ENCODE measurements at regions not wholly inside any gene's neighbourhood (a gene's known extent, or its start where the extent isn't known, plus 50 kb on each side); places are given as distances from the start of the nearest gene placed in this dataset.

DNA sequence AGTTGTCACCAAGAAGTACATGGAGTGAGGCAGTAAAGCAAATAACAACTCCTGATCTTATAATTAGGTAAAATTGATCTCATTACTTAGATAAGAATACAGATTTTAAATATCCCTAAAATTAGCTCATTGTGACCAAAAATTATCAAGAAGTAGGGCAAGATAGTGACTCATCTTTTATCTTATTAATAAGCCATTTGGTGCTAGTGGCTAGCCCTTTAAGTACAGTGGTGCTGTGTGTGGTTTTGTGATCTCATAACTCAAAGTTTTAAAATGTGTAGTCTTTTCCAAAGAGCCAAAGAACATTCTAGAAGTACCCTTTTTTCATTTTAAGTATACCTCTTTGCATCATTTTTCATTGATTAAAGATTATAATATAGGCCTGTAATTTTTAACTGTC lies 569.4 kb upstream of the SETBP1 start:
- H3K4me3 Mint-ChIP-seq, result no peak overlapping the region
- H3K27ac Mint-ChIP-seq, result no peak overlapping the region
- peaks cover 0 to 7% of the 10 kb centered on the region in 2 donors for H3K9me3 Mint-ChIP-seq
- ATAC-seq (replicated peaks) (no peak), DNase-seq (no peak)
- H3K36me3 Mint-ChIP-seq (ENCODE audit: insufficient read depth), result no peaks in the 10 kb centered on the region
- no peaks in the 10 kb centered on the region for H3K27me3 Mint-ChIP-seq
- H3K4me1 Mint-ChIP-seq (ENCODE audit: low read depth in 2 of 2), result no peaks in the 10 kb centered on the region

DNA sequence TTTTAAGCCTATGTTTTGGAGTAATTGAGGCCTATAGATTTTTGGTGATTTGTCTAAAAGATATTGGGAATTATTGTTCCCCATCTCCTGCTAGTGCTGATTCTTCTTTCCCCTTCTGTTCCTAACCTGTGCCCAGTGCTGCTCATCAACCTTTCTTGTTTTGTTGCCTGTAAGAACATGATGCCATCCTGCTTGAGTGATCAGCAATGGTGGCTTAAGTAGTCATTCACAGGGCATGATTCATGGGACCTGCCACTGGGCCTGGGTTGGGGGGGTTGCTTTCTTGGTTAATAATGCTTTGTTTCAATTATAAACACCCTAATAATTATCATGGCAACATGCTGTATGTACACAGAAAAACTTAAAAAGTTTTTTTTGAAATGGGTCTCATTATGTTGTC lies 562.9 kb upstream of the SETBP1 start:
- no peak for ATAC-seq (replicated peaks)
- no peaks in the 10 kb centered on the region for H3K4me1 Mint-ChIP-seq (ENCODE audit: low read depth in 2 of 2)

DNA sequence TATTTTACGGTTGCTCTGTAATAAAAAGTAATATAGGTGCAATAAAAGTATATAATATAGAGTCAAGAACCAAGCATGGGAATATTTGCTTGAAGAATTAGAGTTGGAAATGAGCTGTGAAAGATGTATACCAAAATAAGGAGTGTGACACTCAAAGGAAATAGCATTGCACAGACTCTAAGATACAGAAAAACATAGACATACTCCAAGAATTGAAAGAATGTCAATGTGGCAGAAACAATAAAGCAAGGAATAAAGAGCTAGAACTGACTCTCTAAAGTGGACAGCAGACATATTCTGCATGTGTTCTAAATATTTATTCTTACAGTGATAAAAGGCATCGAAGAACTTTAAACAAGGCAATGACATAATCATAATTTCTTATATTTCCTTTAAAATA lies 561.1 kb upstream of the SETBP1 start:
- Mint-ChIP-seq H3K4me3 (no peak overlapping the region), H3K9me3 (peaks cover 0 to 2% of the 10 kb centered on the region in 2 donors), H3K27ac (no peak overlapping the region), H3K27me3 (no peaks in the 10 kb centered on the region), H3K36me3 (ENCODE audit: insufficient read depth) (no peaks in the 10 kb centered on the region), H3K4me1 (ENCODE audit: low read depth in 2 of 2) (no peaks in the 10 kb centered on the region)
- DNase-seq (no peak), ATAC-seq (replicated peaks) (no peak)

More for the DNA sequence above, 562.9 kb upstream of the SETBP1 start:
- no peak overlapping the region for H3K27ac Mint-ChIP-seq
- no peaks in the 10 kb centered on the region for H3K27me3 Mint-ChIP-seq
- H3K36me3 Mint-ChIP-seq (ENCODE audit: insufficient read depth), result no peaks in the 10 kb centered on the region
- DNase-seq, result no peak
- no peak overlapping the region for H3K4me3 Mint-ChIP-seq
- no peaks in the 10 kb centered on the region for H3K9me3 Mint-ChIP-seq

DNA sequence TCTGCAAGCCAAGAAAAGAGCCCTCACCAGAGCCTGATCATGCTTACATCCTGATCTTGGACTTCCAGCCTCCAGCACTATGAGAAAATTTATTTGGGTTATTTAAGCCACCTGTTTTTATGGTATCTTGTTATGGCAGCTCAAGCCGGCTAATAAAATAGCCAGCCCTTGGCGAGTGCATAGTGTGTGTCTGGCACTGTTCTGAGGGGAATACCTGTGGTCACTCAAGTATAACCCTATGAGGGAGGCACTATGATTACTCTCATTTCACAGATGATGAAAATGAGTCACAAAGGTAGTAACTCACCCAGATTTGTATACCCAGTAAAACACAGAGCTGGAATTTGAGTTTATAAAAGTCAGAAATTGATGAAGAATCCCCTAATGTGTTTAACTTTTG lies 556.9 kb upstream of the SETBP1 start:
- Mint-ChIP-seq H3K4me1 (ENCODE audit: low read depth in 2 of 2) (no peaks in the 10 kb centered on the region), H3K36me3 (ENCODE audit: insufficient read depth) (no peaks in the 10 kb centered on the region), H3K9me3 (peaks cover 0 to 2% of the 10 kb centered on the region in 2 donors), H3K27ac (no peak overlapping the region), H3K27me3 (no peaks in the 10 kb centered on the region), H3K4me3 (no peak overlapping the region)
- no peak for DNase-seq
- ATAC-seq (replicated peaks), result no peak

DNA sequence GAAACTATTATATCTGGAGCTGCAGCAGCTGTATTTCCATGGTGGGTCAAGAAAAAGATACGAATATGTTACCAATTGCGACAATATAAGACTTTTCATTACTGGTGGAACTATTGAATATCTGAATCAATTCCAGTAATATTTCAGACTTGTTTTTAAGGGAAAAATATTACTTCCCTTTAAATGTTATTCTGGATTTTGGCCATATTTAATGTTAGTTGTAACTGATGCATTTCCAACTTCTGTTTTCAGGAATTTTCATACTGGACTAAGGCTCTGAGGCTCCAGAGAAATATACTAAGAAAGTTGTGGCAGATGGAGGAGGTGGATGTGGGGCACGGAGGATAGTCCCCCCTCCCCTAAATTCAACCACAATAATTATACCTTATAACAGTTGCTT lies 555.2 kb upstream of the SETBP1 start:
- Mint-ChIP-seq H3K27me3 (peaks cover 0 to 5% of the 10 kb centered on the region in 2 donors), H3K36me3 (ENCODE audit: insufficient read depth) (no peaks in the 10 kb centered on the region), H3K27ac (no peak overlapping the region), H3K4me1 (ENCODE audit: low read depth in 2 of 2) (no peaks in the 10 kb centered on the region), H3K9me3 (peaks cover 0 to 2% of the 10 kb centered on the region in 2 donors), H3K4me3 (no peak overlapping the region)
- DNase-seq (no peak), ATAC-seq (replicated peaks) (no peak)

DNA sequence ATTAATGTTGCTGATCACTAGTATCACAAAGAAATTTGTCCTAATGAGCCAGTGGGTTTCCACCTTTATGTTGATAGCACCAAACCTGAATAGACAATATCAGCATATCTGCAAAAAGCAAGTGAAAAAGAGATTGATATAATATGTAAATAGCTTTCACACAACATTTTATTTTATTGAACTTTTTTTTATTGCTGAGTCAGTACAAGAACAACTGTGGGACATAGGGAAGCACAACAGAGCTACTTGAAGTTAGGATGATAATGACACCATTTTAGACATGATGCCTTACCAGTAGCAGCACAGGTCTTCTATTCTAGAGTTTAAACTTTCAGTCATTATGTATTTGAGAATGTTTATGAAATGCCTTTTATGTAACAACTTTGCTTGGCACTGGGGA lies 554.1 kb upstream of the SETBP1 start:
- no peaks in the 10 kb centered on the region for H3K36me3 Mint-ChIP-seq (ENCODE audit: insufficient read depth)
- H3K27me3 Mint-ChIP-seq, result peaks cover 0 to 5% of the 10 kb centered on the region in 2 donors
- H3K4me1 Mint-ChIP-seq (ENCODE audit: low read depth in 2 of 2), result no peaks in the 10 kb centered on the region
- H3K9me3 Mint-ChIP-seq, result peaks cover 0 to 2% of the 10 kb centered on the region in 2 donors
- H3K4me3 Mint-ChIP-seq, result no peak overlapping the region
- H3K27ac Mint-ChIP-seq, result no peak overlapping the region
- DNase-seq (no peak), ATAC-seq (replicated peaks) (no peak)

DNA sequence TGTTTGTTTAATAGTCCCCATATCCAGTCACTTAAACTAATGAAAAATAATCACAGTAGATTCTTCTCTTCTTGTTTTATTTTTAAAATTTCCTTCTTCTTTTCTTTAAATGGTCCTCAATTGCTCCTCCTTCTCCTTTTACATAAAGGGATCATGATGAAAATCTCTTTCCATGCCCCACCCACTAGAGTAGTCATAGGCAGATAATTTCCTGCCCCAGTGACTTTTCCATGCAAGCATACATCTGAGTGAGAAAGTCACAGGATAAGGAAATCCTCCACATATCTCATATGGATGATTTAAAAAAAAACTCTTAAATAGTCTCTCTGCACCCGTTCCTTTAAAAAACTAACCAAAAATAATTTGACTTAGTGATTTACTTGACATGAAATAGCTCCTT lies 552.3 kb upstream of the SETBP1 start:
- ATAC-seq (replicated peaks) (no peak), DNase-seq (no peak)
- Mint-ChIP-seq H3K9me3 (peaks cover 0 to 1% of the 10 kb centered on the region in 2 donors), H3K4me3 (no peak overlapping the region), H3K27ac (no peak overlapping the region), H3K4me1 (ENCODE audit: low read depth in 2 of 2) (no peaks in the 10 kb centered on the region), H3K36me3 (ENCODE audit: insufficient read depth) (no peaks in the 10 kb centered on the region), H3K27me3 (peaks cover 0 to 5% of the 10 kb centered on the region in 2 donors)

DNA sequence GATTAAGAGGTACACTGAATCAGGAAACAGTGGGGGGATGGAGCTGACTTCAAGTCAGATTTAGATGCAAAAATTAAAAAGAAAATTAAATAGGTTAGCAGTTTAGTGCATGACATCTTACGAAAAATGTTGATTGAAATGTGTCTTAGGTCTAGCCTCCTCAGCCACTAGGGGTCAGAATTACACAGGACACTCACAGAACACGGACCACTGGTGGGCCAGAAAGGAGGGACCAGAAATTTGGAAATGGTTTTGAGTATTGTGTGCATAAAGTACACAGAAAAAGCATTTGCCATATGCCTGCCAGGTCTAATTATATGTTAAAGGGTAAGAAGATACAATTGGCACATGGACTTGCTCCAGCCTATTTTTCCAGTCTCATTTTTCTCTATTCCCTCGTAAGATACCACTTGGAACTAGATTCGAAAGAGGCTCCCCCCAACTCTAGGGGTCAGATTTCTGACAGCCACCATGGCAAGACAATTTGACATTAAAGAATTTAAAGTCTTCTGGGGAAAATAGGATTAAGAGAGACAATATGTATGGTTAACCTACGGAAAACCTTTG lies 550.2 kb upstream of the SETBP1 start:
- H3K9me3 Mint-ChIP-seq, result no peaks in the 10 kb centered on the region

DNA sequence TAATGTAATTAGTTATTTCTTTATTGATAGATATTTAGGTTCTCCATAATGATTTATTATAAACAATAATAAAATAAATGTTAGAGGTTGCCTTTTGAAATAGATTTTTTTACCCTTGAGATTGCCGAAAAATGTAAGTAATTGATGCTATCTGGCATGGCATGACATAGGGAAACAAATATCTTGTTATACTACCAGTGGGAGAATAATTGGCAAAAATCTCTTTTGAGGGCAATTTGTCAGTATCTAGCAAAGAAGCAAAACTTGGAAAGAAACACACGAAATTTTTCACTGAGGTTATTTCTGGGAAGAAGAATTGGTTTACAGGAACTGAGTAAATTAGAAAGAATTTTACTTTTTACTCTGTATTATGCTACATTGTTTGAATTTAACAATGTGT lies 547.2 kb upstream of the SETBP1 start:
- DNase-seq, result no peak
- H3K9me3 Mint-ChIP-seq, result no peaks in the 10 kb centered on the region
- H3K4me3 Mint-ChIP-seq, result no peak overlapping the region
- H3K27me3 Mint-ChIP-seq, result peaks cover 0 to 5% of the 10 kb centered on the region in 2 donors
- ATAC-seq (replicated peaks), result no peak
- no peaks in the 10 kb centered on the region for H3K4me1 Mint-ChIP-seq (ENCODE audit: low read depth in 2 of 2)
- no peaks in the 10 kb centered on the region for H3K36me3 Mint-ChIP-seq (ENCODE audit: insufficient read depth)
- H3K27ac Mint-ChIP-seq, result no peak overlapping the region

More for the DNA sequence above, 550.2 kb upstream of the SETBP1 start:
- peaks cover 0 to 5% of the 10 kb centered on the region in 2 donors for H3K27me3 Mint-ChIP-seq
- H3K27ac Mint-ChIP-seq, result no peak overlapping the region
- H3K4me1 Mint-ChIP-seq (ENCODE audit: low read depth in 2 of 2), result no peaks in the 10 kb centered on the region
- no peak overlapping the region for H3K4me3 Mint-ChIP-seq
- DNase-seq, result no peak
- no peaks in the 10 kb centered on the region for H3K36me3 Mint-ChIP-seq (ENCODE audit: insufficient read depth)
- no peak for ATAC-seq (replicated peaks)

DNA sequence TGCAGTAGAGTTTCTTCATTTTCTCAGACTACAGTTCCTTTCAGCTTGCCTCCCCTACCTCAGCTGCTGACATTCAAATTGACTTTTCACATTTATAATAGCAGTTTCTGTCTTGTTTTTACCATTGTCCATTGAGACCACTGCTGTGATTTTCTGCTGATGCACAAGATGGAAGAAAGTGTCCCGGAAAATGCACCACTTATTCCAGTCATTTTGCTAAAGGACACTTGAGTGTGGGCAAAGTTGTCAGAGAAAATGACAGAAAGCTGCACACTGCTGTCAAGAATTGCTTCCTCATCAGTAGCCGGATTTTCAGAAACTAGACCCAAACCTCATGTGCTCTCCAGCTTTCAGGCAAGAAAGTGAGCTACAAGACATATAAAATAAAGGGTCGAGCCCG lies 546.2 kb upstream of the SETBP1 start:
- ATAC-seq (replicated peaks) (no peak), DNase-seq (no peak)
- no peak overlapping the region for H3K27ac Mint-ChIP-seq
- peaks cover 0 to 3% of the 10 kb centered on the region in 2 donors for H3K27me3 Mint-ChIP-seq
- no peaks in the 10 kb centered on the region for H3K9me3 Mint-ChIP-seq
- no peaks in the 10 kb centered on the region for H3K36me3 Mint-ChIP-seq (ENCODE audit: insufficient read depth)
- H3K4me1 Mint-ChIP-seq (ENCODE audit: low read depth in 2 of 2), result no peaks in the 10 kb centered on the region
- H3K4me3 Mint-ChIP-seq, result no peak overlapping the region

DNA sequence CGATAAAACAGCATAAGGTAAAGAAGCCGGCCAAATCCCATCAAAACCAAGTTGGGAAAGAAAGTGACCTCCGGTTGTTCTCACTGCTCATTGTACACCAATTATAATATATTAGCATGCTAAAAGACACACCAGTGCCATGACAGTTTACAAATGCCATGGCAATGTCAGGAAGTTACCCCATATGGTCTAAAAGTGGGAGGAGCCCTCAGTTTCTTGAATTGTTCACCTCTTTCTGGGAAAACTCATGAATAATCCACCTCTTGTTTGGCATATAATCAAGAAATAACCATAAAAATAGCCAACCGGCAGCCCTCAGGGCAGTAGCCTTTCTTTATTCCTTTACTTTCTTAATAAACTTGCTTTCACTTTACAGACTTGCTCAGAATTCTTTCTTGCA lies 544.9 kb upstream of the SETBP1 start:
- ATAC-seq (replicated peaks) (no peak), DNase-seq (no peak)
- Mint-ChIP-seq H3K9me3 (no peaks in the 10 kb centered on the region), H3K36me3 (ENCODE audit: insufficient read depth) (no peaks in the 10 kb centered on the region), H3K4me3 (no peak overlapping the region), H3K27ac (no peak overlapping the region), H3K27me3 (no peaks in the 10 kb centered on the region), H3K4me1 (ENCODE audit: low read depth in 2 of 2) (no peaks in the 10 kb centered on the region)

DNA sequence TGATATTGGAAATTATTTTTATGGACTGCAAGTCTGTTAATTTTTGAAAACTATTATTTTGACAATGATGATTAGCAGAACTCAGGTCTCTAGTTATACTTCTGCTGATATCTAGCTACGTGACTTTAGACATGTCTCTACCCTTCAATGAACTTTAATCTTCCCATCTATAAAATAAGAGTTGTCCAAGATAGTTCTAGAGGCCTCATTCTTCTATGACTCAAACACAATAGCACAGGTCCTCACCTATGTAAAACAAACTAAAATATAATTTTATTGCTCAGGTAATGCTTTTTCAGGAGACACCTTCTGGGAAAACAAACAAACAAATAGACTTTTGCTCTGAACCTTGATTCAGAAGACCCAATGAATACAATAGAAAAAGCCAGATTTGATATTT lies 544.4 kb upstream of the SETBP1 start:
- no peaks in the 10 kb centered on the region for H3K9me3 Mint-ChIP-seq
- H3K27ac Mint-ChIP-seq, result no peak overlapping the region
- ATAC-seq (replicated peaks) (no peak), DNase-seq (no peak)
- H3K4me3 Mint-ChIP-seq, result no peak overlapping the region
- no peaks in the 10 kb centered on the region for H3K36me3 Mint-ChIP-seq (ENCODE audit: insufficient read depth)
- H3K27me3 Mint-ChIP-seq, result no peaks in the 10 kb centered on the region
- H3K4me1 Mint-ChIP-seq (ENCODE audit: low read depth in 2 of 2), result no peaks in the 10 kb centered on the region

DNA sequence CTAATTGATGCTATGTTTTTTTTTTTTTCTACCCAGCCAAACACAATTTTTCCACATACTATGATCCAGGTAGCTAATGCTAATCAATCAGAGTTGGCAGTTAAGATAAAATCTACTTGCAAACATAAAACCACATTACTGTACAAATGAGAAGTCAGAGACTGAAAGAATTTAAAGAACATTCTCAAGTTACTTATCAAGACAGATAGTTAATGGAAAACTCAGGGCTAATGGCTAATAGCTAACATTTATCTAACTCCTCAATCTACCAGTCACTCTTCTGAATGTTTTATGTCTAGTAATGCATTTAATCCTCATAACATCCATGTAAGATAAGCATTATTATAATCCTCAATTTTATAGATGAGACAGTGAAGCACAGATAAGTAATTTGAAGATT lies 537.6 kb upstream of the SETBP1 start:
- H3K27me3 Mint-ChIP-seq, result no peaks in the 10 kb centered on the region
- no peaks in the 10 kb centered on the region for H3K4me1 Mint-ChIP-seq (ENCODE audit: low read depth in 2 of 2)
- no peak overlapping the region for H3K4me3 Mint-ChIP-seq
- no peaks in the 10 kb centered on the region for H3K36me3 Mint-ChIP-seq (ENCODE audit: insufficient read depth)
- no peak for DNase-seq
- H3K27ac Mint-ChIP-seq, result no peak overlapping the region
- ATAC-seq (replicated peaks), result no peak
- no peaks in the 10 kb centered on the region for H3K9me3 Mint-ChIP-seq

DNA sequence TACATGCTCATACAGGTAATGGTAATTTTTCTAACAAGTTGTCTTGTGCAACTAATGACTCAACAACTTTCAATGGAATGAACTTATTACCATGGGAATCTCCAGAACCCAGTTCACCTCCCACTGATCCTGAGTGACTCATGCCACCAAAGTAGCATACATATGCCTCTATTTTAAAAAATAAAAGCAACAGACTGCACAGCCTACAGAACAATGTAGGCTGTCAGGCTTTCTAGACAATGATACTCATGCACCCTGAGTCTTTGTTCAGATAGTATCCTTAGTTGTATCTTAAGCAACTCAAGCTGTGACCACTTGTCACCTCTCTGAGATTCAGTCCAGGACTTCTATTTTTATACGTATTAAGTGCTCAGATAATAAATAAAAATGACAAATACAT lies 531.0 kb upstream of the SETBP1 start:
- DNase-seq (no peak), ATAC-seq (replicated peaks) (no peak)
- Mint-ChIP-seq H3K27me3 (no peaks in the 10 kb centered on the region), H3K4me1 (ENCODE audit: low read depth in 2 of 2) (no peaks in the 10 kb centered on the region), H3K4me3 (no peak overlapping the region), H3K27ac (no peak overlapping the region), H3K9me3 (no peaks in the 10 kb centered on the region), H3K36me3 (ENCODE audit: insufficient read depth) (no peaks in the 10 kb centered on the region)

DNA sequence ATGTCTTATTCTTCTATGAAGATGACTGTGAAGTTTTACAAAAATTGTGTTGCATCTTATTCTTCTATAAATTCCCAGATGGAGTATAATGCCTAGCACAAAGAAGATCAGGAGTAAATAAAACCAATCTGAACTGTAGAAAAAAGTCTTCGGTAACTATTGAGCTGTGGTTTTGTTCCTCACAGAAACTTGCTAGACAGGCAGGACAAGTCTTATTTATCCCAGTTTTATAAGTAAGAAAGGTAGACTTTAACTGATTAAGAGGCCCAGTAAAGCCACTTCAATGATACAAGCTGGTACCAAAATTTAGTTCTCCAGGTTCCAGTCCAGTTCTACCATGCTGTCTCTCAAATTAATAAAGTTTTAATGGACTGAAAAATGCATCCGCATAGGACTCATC lies 526.7 kb upstream of the SETBP1 start:
- no peak for DNase-seq
- Mint-ChIP-seq H3K4me3 (no peak overlapping the region), H3K9me3 (no peaks in the 10 kb centered on the region), H3K4me1 (ENCODE audit: low read depth in 2 of 2) (no peaks in the 10 kb centered on the region), H3K36me3 (ENCODE audit: insufficient read depth) (no peaks in the 10 kb centered on the region), H3K27me3 (no peaks in the 10 kb centered on the region), H3K27ac (no peak overlapping the region)
- ATAC-seq (replicated peaks), result no peak
